SU-DHL-6 (cell line): ENCODE measurements at regions not wholly inside any gene's neighbourhood (a gene's known extent, or its start where the extent isn't known, plus 50 kb on each side); places are given as distances from the start of the nearest gene placed in this dataset.

ENCODE experiments used
- H2AFZ ChIP-seq: fragments of 200-600 bp; sonication (generic); 2 replicates; pipeline ENCODE4 v1.6.1; 2014; ENCODE audit warnings: low read depth, mild to moderate bottlenecking, moderate library complexity, mixed read lengths, antibody characterized with exemption, low read length; ENCODE audit not compliant: severe bottlenecking
- H3F3A ChIP-seq: fragments of 200-600 bp; shearing (Covaris generic); 2 replicates; pipeline ENCODE4 v1.6.0; 2016; ENCODE audit warnings: antibody characterized with exemption, mild to moderate bottlenecking; ENCODE audit not compliant: insufficient read depth
- H3K27ac ChIP-seq: fragments of 200-600 bp; sonication (generic); 2 replicates; pipeline ENCODE4 v1.5.1; 2016; ENCODE audit warnings: low read depth, mild to moderate bottlenecking, low read length, moderate library complexity, mixed read lengths
- H3K27me3 ChIP-seq: fragments of 200-600 bp; sonication (generic), shearing (Covaris generic); 2 replicates; pipeline ENCODE4 v1.6.0; 2014; ENCODE audit warnings: mild to moderate bottlenecking, low read length
- H3K36me3 ChIP-seq: fragments of 200-600 bp; sonication (generic); 2 replicates; pipeline ENCODE4 v1.6.1; 2014; ENCODE audit warnings: mild to moderate bottlenecking, low read length, mixed read lengths
- H3K4me2 ChIP-seq: fragments of 300-600, 200-600 bp; shearing (Covaris generic), sonication (generic); 2 replicates; pipeline ENCODE4 v1.6.0; 2014; ENCODE audit warnings: low read length, low read depth, mild to moderate bottlenecking; ENCODE audit not compliant: poor library complexity, severe bottlenecking
- H3K4me3 ChIP-seq: fragments of 200-600 bp; sonication (generic); 2 replicates; pipeline ENCODE4 v1.5.1; 2014; ENCODE audit warnings: antibody characterized with exemption, low read length, mild to moderate bottlenecking, mixed read lengths; ENCODE audit not compliant: insufficient read depth, poor library complexity, severe bottlenecking
- H3K79me2 ChIP-seq: fragments of 200-600 bp; sonication (generic); 2 replicates; pipeline ENCODE4 v1.6.1; 2014; ENCODE audit warnings: mild to moderate bottlenecking, low read length, moderate library complexity; ENCODE audit not compliant: insufficient read depth
- H3K9ac ChIP-seq: fragments of 200-600 bp; sonication (generic); 2 replicates; pipeline ENCODE4 v1.7.0; 2014; ENCODE audit warnings: mild to moderate bottlenecking, low read length
- H3K9me2 ChIP-seq: fragments of 200-600 bp; sonication (generic); replicated peaks from 2 replicates; pipeline ENCODE4 v1.6.1; 2014; ENCODE audit warnings: low read length; ENCODE audit not compliant: insufficient read depth
- H3K9me3 ChIP-seq: fragments of 200-600 bp; sonication (generic); 2 replicates; pipeline ENCODE4 v1.6.1; 2014; ENCODE audit warnings: low read length, mixed read lengths; ENCODE audit not compliant: insufficient read depth
- H4K20me1 ChIP-seq: fragments of 200-600 bp; sonication (generic); 2 replicates; pipeline ENCODE4 v1.6.1; 2014; ENCODE audit warnings: low read depth, mild to moderate bottlenecking, antibody characterized with exemption, low read length, moderate library complexity, mixed read lengths
- CTCF ChIP-seq: fragments of 200-600 bp; sonication (generic); IDR thresholded peaks from one replicate; pipeline ENCODE4 v1.5.1; 2017; ENCODE audit warnings: antibody characterized with exemption, mild to moderate bottlenecking, low read length, moderate library complexity; ENCODE audit not compliant: insufficient read depth, poor library complexity, severe bottlenecking
- EZH2phosphoT487 ChIP-seq: fragments of 200-600 bp; sonication (generic), shearing (Covaris generic); conservative IDR thresholded peaks from 2 replicates; pipeline ENCODE4 v1.6.1; 2018; ENCODE audit warnings: mild to moderate bottlenecking, antibody characterized with exemption, low read length, moderate library complexity, mixed read lengths

GRCh38 chr1:50275566-50275965 is 147.7 kb downstream of the DMRTA2 start:
- no peak for TF ChIP-seq EZH2phosphoT487
- TF ChIP-seq CTCF = no peak
- no peaks in the 10 kb centered on the region for H3K9me3 ChIP-seq
- no peaks in the 10 kb centered on the region for H4K20me1 ChIP-seq
- H3K36me3 ChIP-seq = no peaks in the 10 kb centered on the region
- no peak overlapping the region for H3K4me2 ChIP-seq
- H3K9ac ChIP-seq = no peak overlapping the region
- no peaks in the 10 kb centered on the region for H3K27me3 ChIP-seq
- no peak overlapping the region for H3K4me3 ChIP-seq
- H3K27ac ChIP-seq = no peak overlapping the region
- no peak overlapping the region for H2AFZ ChIP-seq
- no peaks in the 10 kb centered on the region for H3K79me2 ChIP-seq
- no peaks in the 10 kb centered on the region for H3F3A ChIP-seq
- H3K9me2 ChIP-seq = no peaks in the 10 kb centered on the region

GRCh38 chr1:50272912-50273311 is 150.3 kb downstream of the DMRTA2 start:
- no peak overlapping the region for H3K27ac ChIP-seq
- H4K20me1 ChIP-seq = no peaks in the 10 kb centered on the region
- H3K4me3 ChIP-seq = no peak overlapping the region
- no peaks in the 10 kb centered on the region for H3K36me3 ChIP-seq
- H3K4me2 ChIP-seq = no peak overlapping the region
- H3K9me3 ChIP-seq = no peaks in the 10 kb centered on the region
- H3F3A ChIP-seq = no peaks in the 10 kb centered on the region
- no peak overlapping the region for H2AFZ ChIP-seq
- H3K9me2 ChIP-seq = no peaks in the 10 kb centered on the region
- TF ChIP-seq CTCF (no peak), EZH2phosphoT487 (no peak)
- H3K79me2 ChIP-seq = no peaks in the 10 kb centered on the region
- no peaks in the 10 kb centered on the region for H3K27me3 ChIP-seq
- no peak overlapping the region for H3K9ac ChIP-seq

GRCh38 chr1:50271968-50272578 is 151.2 kb downstream of the DMRTA2 start:
- no peaks in the 10 kb centered on the region for H3K9me3 ChIP-seq
- H3K36me3 ChIP-seq = no peaks in the 10 kb centered on the region
- no peak overlapping the region for H3K4me2 ChIP-seq
- TF ChIP-seq CTCF (peak; percentile 83), EZH2phosphoT487 (no peak)
- H3K79me2 ChIP-seq = no peaks in the 10 kb centered on the region
- H3F3A ChIP-seq = no peaks in the 10 kb centered on the region
- H3K9ac ChIP-seq = no peak overlapping the region
- H4K20me1 ChIP-seq = no peaks in the 10 kb centered on the region
- H2AFZ ChIP-seq = no peak overlapping the region
- no peaks in the 10 kb centered on the region for H3K9me2 ChIP-seq
- H3K27ac ChIP-seq = no peak overlapping the region
- no peak overlapping the region for H3K4me3 ChIP-seq
- H3K27me3 ChIP-seq = no peaks in the 10 kb centered on the region
